Upper lobe of left lung (tissue), 4 donors: ENCODE measurements at regions not wholly inside any gene's neighbourhood (a gene's known extent, or its start where the extent isn't known, plus 50 kb on each side); places are given as distances from the start of the nearest gene placed in this dataset.
"Not testable (repeated sequence)": the region's sequence is repeated elsewhere in the genome, so short reads cannot be mapped to it uniquely, and the experiment has no call there.

Experiments
- EP300 ChIP-seq, 4 donors: sonication (generic); formaldehyde crosslinking; IDR thresholded peaks; one replicate each; pipeline ENCODE4 v1.5.1; 2017; ENCODE audit warnings: antibody characterized with exemption in 4 of 4, control low read depth in 2 of 4
- TF ChIP-seq, protein P1 (sequence below), 6 experiments: fragments of 450-650 bp in 4 of 6; fragments of 200-600 bp in 2 of 6; sonication (generic) in 2 of 6; IDR thresholded peaks; one replicate each; pipeline ENCODE4 v1.5.1; 2016 to 2019; ENCODE audit warnings: antibody characterized with exemption in 6 of 6

DNA sequence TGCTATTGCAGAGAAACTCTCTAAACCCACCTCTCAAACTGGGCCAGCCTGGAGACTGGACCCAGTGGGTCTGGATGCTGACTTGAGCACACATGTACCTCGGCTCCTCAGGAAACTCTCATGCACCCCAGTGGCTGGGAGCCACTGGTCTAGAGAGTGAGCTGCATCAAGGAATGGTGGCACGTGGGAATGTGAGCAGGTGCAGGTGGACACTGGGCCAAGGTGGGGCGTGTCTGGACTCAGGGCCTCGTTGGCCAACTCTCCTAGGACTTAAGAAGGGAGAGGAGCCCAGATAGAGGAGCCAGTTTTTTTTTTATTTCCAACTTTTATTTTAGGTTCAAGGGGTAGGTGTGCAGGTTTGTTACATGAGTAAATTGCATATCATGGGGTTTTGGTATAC is 75.5 kb upstream of the PLGLB2 start:
- TF ChIP-seq, protein P1, sequence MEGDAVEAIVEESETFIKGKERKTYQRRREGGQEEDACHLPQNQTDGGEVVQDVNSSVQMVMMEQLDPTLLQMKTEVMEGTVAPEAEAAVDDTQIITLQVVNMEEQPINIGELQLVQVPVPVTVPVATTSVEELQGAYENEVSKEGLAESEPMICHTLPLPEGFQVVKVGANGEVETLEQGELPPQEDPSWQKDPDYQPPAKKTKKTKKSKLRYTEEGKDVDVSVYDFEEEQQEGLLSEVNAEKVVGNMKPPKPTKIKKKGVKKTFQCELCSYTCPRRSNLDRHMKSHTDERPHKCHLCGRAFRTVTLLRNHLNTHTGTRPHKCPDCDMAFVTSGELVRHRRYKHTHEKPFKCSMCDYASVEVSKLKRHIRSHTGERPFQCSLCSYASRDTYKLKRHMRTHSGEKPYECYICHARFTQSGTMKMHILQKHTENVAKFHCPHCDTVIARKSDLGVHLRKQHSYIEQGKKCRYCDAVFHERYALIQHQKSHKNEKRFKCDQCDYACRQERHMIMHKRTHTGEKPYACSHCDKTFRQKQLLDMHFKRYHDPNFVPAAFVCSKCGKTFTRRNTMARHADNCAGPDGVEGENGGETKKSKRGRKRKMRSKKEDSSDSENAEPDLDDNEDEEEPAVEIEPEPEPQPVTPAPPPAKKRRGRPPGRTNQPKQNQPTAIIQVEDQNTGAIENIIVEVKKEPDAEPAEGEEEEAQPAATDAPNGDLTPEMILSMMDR (IDR thresholded peaks at IDR 0.05) = not testable (repeated sequence)
- not testable (repeated sequence) for TF ChIP-seq EP300 (IDR thresholded peaks at IDR 0.05)
